OCI-LY3 (cell line): ENCODE measurements at regions not wholly inside any gene's neighbourhood (a gene's known extent, or its start where the extent isn't known, plus 50 kb on each side); places are given as distances from the start of the nearest gene placed in this dataset.

ENCODE experiments used
- H2AFZ ChIP-seq: fragments of 200-600, 300-600 bp; shearing (Covaris generic); 2 replicates; pipeline ENCODE4 v1.6.0; 2014; ENCODE audit warnings: antibody characterized with exemption, low read depth, low read length
- H3K27ac ChIP-seq: fragments of 200-600, 300-600 bp; sonication (generic); 2 replicates; pipeline ENCODE4 v1.5.1; 2014; ENCODE audit warnings: mild to moderate bottlenecking, low read length, moderate library complexity, mixed read lengths
- H3K27me3 ChIP-seq: fragments of 200-600, 300-600 bp; sonication (generic); 2 replicates; pipeline ENCODE4 v1.6.1; 2014; ENCODE audit warnings: low read depth, low read length, mixed read lengths
- H3K36me3 ChIP-seq: fragments of 200-600, 300-600 bp; sonication (generic); replicated peaks from 2 replicates; pipeline ENCODE3; 2014; ENCODE audit warnings: low read depth, low read length, mixed read lengths
- H3K4me1 ChIP-seq: fragments of 300-600, 200-600 bp; sonication (generic); 2 replicates; pipeline ENCODE4 v1.6.1; 2014; ENCODE audit warnings: low read length, mixed read lengths
- H3K4me2 ChIP-seq: fragments of 200-600, 300-600 bp; sonication (generic); 2 replicates; pipeline ENCODE4 v1.6.1; 2014; ENCODE audit warnings: low read length, mixed read lengths
- H3K4me3 ChIP-seq: fragments of 300-600, 200-600 bp; sonication (generic); 2 replicates; pipeline ENCODE4 v1.5.1; 2014; ENCODE audit warnings: antibody characterized with exemption, mild to moderate bottlenecking, low read length, moderate library complexity
- H3K79me2 ChIP-seq: fragments of 300-600, 200-600 bp; shearing (Covaris generic); 2 replicates; pipeline ENCODE4 v1.6.1; 2014; ENCODE audit warnings: mild to moderate bottlenecking, low read length, mixed read lengths
- H3K9ac ChIP-seq: fragments of 300-600, 200-600 bp; shearing (Covaris generic); 2 replicates; pipeline ENCODE4 v1.6.0; 2014; ENCODE audit warnings: mild to moderate bottlenecking, low read length, moderate library complexity
- H3K9me3 ChIP-seq: fragments of 200-600, 300-600 bp; shearing (Covaris generic); 2 replicates; pipeline ENCODE4 v1.6.1; 2014; ENCODE audit warnings: low read length, mixed read lengths; ENCODE audit not compliant: insufficient read depth
- H4K20me1 ChIP-seq: fragments of 200-600, 300-600 bp; sonication (generic); 2 replicates; pipeline ENCODE4 v1.6.1; 2016; ENCODE audit warnings: low read length, mixed read lengths; ENCODE audit not compliant: insufficient read depth
- CTCF ChIP-seq: fragments of 200-600, 300-600 bp; sonication (generic); IDR thresholded peaks from 2 replicates; pipeline ENCODE4 v1.5.1; 2014; ENCODE audit warnings: antibody characterized with exemption, low read length, low read depth
- EZH2phosphoT487 ChIP-seq: fragments of 200-600 bp; shearing (Covaris generic); IDR thresholded peaks from 2 replicates; pipeline ENCODE4 v1.6.1; 2018; ENCODE audit warnings: antibody characterized with exemption, mixed run types, low read depth

DNA sequence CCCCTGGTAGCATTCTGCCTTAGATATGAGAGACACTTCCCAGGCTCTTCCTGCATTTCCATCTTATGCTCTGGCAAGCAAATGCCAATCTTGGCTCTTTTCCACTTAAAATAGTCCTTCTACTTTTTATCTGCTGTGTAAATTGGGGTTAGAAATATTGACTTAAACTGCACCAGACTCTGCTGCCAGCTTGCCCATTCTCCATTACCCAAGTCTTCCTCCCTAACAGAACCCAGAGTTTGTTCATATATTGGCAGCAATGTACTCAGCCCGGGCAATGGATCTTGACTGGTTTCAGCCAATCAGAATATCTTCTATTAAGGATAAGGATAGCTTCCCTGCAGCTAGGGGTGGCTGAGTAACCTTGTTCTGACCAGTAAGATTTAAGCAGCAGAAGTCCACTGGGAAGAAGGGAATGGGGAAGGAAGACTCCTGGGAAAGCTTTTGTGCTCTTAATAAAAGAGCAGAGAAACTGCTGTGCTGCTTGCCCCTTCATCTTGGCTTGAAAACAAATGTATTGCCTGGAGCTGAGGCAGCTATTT, 177.1 kb downstream of the KCNRG start:
- H3K9me3 ChIP-seq, result no peaks in the 10 kb centered on the region
- no peak overlapping the region for H3K27ac ChIP-seq
- 0 out of 2 replicates have a peak, but pooled peaks cover 3% of the 10 kb centered on the region for H3K27me3 ChIP-seq
- no peaks in the 10 kb centered on the region for H3K4me1 ChIP-seq
- H3K4me3 ChIP-seq, result no peak overlapping the region
- no peaks in the 10 kb centered on the region for H3K79me2 ChIP-seq
- no peaks in the 10 kb centered on the region for H3K36me3 ChIP-seq
- no peak overlapping the region for H2AFZ ChIP-seq
- no peaks in the 10 kb centered on the region for H4K20me1 ChIP-seq
- no peak overlapping the region for H3K9ac ChIP-seq
- TF ChIP-seq CTCF, result no peak
- no peak for TF ChIP-seq EZH2phosphoT487
- H3K4me2 ChIP-seq, result no peak overlapping the region

DNA sequence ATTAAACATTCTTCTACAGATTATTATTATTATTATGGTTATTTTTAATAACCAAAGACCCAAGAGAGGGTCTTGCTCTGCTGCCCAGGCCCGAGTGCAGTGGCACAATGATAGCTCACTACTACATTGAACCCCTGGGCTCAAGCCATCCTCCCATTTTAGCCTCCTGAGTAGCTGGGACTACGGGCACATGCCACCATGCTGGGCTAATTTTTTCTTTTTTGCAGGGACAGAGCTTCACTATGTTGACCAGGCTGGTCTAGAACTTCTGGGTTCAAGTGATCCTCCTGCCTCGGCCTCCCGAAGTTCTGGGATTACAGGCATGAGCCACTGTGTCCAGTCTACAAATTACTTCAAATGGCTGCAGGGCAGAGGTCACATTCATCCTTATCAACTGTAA, 179.8 kb downstream of the KCNRG start:
- Histone ChIP-seq H3K4me1 (no peaks in the 10 kb centered on the region), H3K27me3 (0 out of 2 replicates have a peak, but pooled peaks cover 3% of the 10 kb centered on the region), H3K9me3 (no peaks in the 10 kb centered on the region), H3K27ac (no peak overlapping the region), H4K20me1 (no peaks in the 10 kb centered on the region), H3K36me3 (no peaks in the 10 kb centered on the region), H3K9ac (no peak overlapping the region), H3K79me2 (no peaks in the 10 kb centered on the region), H3K4me3 (no peak overlapping the region), H2AFZ (no peak overlapping the region), H3K4me2 (no peak overlapping the region)
- TF ChIP-seq CTCF, result no peak

DNA sequence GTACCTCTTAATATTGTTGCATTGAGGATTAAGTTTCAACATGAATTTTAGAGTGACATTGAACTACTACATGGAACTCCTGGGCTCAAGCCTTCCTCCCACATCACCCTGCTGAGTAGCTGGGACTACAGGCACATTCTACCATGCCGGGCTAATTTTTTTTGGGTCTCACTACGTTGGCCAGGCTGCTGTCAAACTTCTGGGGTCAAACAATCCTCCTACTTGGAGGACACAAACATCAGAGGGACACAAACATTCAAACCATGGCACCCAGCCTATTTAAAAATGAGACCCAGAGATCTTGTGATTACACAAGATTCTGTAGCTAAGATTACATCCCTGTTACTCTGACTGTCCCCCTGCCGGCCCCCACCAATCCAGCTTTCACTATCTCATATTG, 180.9 kb downstream of the KCNRG start:
- no peaks in the 10 kb centered on the region for H3K79me2 ChIP-seq
- 0 out of 2 replicates have a peak, but pooled peaks cover 3% of the 10 kb centered on the region for H3K27me3 ChIP-seq
- no peak overlapping the region for H3K27ac ChIP-seq
- H3K4me2 ChIP-seq, result no peak overlapping the region
- no peaks in the 10 kb centered on the region for H3K36me3 ChIP-seq
- H2AFZ ChIP-seq, result no peak overlapping the region
- no peaks in the 10 kb centered on the region for H3K4me1 ChIP-seq
- no peak overlapping the region for H3K9ac ChIP-seq
- no peaks in the 10 kb centered on the region for H3K9me3 ChIP-seq
- no peak overlapping the region for H3K4me3 ChIP-seq
- TF ChIP-seq CTCF (no peak), EZH2phosphoT487 (no peak)
- no peaks in the 10 kb centered on the region for H4K20me1 ChIP-seq

DNA sequence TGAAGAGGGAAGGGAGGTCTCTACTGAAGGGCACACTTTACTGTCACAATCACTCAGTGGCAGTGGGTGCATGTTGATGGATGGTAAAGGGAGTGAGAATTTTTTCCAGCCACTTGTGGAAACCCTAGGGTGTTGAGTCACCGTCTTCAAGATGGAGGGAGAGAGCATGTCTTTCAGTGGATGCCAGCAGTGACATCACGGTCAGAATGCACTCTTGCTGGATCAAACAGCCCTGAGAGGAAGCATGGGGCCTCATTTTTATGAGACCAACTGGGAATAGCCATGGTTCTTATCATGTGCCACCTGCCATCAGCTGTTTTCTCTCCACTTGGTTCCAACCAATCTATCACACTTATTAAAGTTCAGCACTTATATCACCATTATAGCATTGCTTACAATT, 182.5 kb downstream of the KCNRG start:
- Histone ChIP-seq H3K36me3 (no peaks in the 10 kb centered on the region), H3K79me2 (no peaks in the 10 kb centered on the region), H3K27ac (no peak overlapping the region)

More for the DNA sequence above, 182.5 kb downstream of the KCNRG start:
- Histone ChIP-seq H4K20me1 (no peaks in the 10 kb centered on the region), H3K9me3 (no peaks in the 10 kb centered on the region), H3K9ac (no peak overlapping the region), H3K4me2 (no peak overlapping the region), H3K4me3 (no peak overlapping the region), H3K4me1 (no peaks in the 10 kb centered on the region), H3K27me3 (no peaks in the 10 kb centered on the region), H2AFZ (no peak overlapping the region)
- no peak for TF ChIP-seq CTCF
- TF ChIP-seq EZH2phosphoT487, result no peak
